ENCODE measurements at regions not wholly inside any gene's neighbourhood (a gene's known extent, or its start where the extent isn't known, plus 50 kb on each side); places are given as distances from the start of the nearest gene placed in this dataset.

- TF ChIP-seq FOXO4 (CRISPR knock-in tag; conservative IDR thresholded peaks at IDR 0.05) (0 out of 2 replicates have a peak, but pooled peaks have one; percentile 56), U2AF1 (optimal IDR thresholded peaks at IDR 0.05; ENCODE audit: low read depth, low read length) (no peak), GATAD2A (CRISPR knock-in tag; IDR thresholded peaks at IDR 0.05) (no peak), MAFF (IDR thresholded peaks at IDR 0.05; ENCODE audit: low read depth, low read length) (no peak), NCOA1 (CRISPR knock-in tag; IDR thresholded peaks at IDR 0.05) (no peak)
These were observed 789.9 kb upstream of the KIF2B start (continued) for GRCh38 chr17:53032861-53033271.

GRCh38 chr17:53017227-53017626 lies 805.5 kb upstream of the KIF2B start:
- Histone ChIP-seq H3K9me3 (ENCODE audit: low read length) (peaks cover 81% of the 10 kb centered on the region), H3K4me2 (ENCODE audit: low read depth, low read length) (no peak overlapping the region), H3K4me3 (replicated peaks in 1 of 3; ENCODE audit: insufficient read depth in 1 of 3, low read depth in 2 of 3, low read length in 3 of 3) (no peak overlapping the region), H3K27ac (ENCODE audit: extremely low read length, insufficient read depth, low read length) (no peak overlapping the region), H3K36me3 (replicated peaks in 1 of 2; ENCODE audit: control insufficient read depth in 1 of 2, insufficient read depth in 2 of 2, low read length in 2 of 2) (no peaks in the 10 kb centered on the region), H3K4me1 (ENCODE audit: insufficient read depth, low read length) (no peaks in the 10 kb centered on the region), H4K20me1 (ENCODE audit: insufficient read depth, low read length) (no peaks in the 10 kb centered on the region), H2AFZ (ENCODE audit: low read length) (no peak overlapping the region), H3K79me2 (ENCODE audit: insufficient read depth, low read length) (no peaks in the 10 kb centered on the region), H3K27me3 (ENCODE audit: control insufficient read depth in 1 of 2, insufficient read depth in 2 of 2, low read length in 2 of 2) (no peaks in the 10 kb centered on the region), H3K9ac (ENCODE audit: insufficient read depth, low read depth, low read length) (no peak overlapping the region)
- ATAC-seq (no peak), DNase-seq (ENCODE audit: low spot score) (no peak), FAIRE-seq (no peak)
- intact Hi-C loops (cut with micrococcal nuclease; ENCODE audit: unreplicated experiment) (no loop called here), in situ Hi-C loops (cut with HindIII; ENCODE audit: extremely low pct_ligation_motif_present, low pct_unique_long_range_greater_than_20kb) (no loop called here)
- CTCF ChIA-PET (ENCODE audit: low intra/inter-chr PET ratio, low total read pairs), result no interaction called here
- POLR2A ChIA-PET, result no interaction called here
- BruUV-seq (replicated peaks), result no TSS peak
- TF ChIP-seq PHF5A (CRISPR knock-in tag; IDR thresholded peaks at IDR 0.05; ENCODE audit: low read depth, unreplicated experiment), result no peak
- no peak for TF ChIP-seq SALL1 (CRISPR knock-in tag; IDR thresholded peaks at IDR 0.05)
- TF ChIP-seq ZNF441 (CRISPR knock-in tag; IDR thresholded peaks at IDR 0.05; ENCODE audit: borderline replicate concordance), result no peak
- TF ChIP-seq ZKSCAN1 (IDR thresholded peaks at IDR 0.05; ENCODE audit: low read length), result no peak
- TF ChIP-seq SNRNP70 (IDR thresholded peaks at IDR 0.05; ENCODE audit: low read depth, low read length), result no peak
- TF ChIP-seq AHDC1 (CRISPR knock-in tag; IDR thresholded peaks at IDR 0.05; ENCODE audit: borderline replicate concordance), result no peak
- TF ChIP-seq ZNF784 (CRISPR knock-in tag; IDR thresholded peaks at IDR 0.05; ENCODE audit: borderline replicate concordance), result no peak
- TF ChIP-seq RELA (CRISPR knock-in tag; IDR thresholded peaks at IDR 0.05), result no peak
- no peak for TF ChIP-seq ZNF572 (CRISPR knock-in tag; IDR thresholded peaks at IDR 0.05)
- no peak for TF ChIP-seq HNF1B (CRISPR knock-in tag; IDR thresholded peaks at IDR 0.05)
- no peak for TF ChIP-seq GFI1 (CRISPR knock-in tag; IDR thresholded peaks at IDR 0.05; ENCODE audit: borderline replicate concordance)

Measured in HepG2 (cell line).